Chondrocyte (in vitro differentiated cells): ENCODE measurements at regions not wholly inside any gene's neighbourhood (a gene's known extent, or its start where the extent isn't known, plus 50 kb on each side); places are given as distances from the start of the nearest gene placed in this dataset.

Experiments
- DNase-seq: peaks from one replicate; pipeline ENCODE4 v3.0.0; 2021; ENCODE audit warnings: mixed read lengths, low spot score
- H3K27ac Mint-ChIP-seq: one replicate; pipeline ENCODE4 v1.8.0; 2021; ENCODE audit warnings: mild to moderate bottlenecking, moderate library complexity, mixed read lengths; ENCODE audit not compliant: unreplicated experiment
- H3K27me3 Mint-ChIP-seq: 2 replicates; pipeline ENCODE4 v1.8.0; 2021; ENCODE audit warnings: low read depth, mixed read lengths
- H3K36me3 Mint-ChIP-seq: 2 replicates; pipeline ENCODE4 v1.8.0; 2021; ENCODE audit warnings: low read depth, mixed read lengths
- H3K4me1 Mint-ChIP-seq: 2 replicates; pipeline ENCODE4 v1.8.0; 2021; ENCODE audit warnings: low read depth, mild to moderate bottlenecking, mixed read lengths
- H3K4me3 Mint-ChIP-seq: one replicate; pipeline ENCODE4 v1.8.0; 2021; ENCODE audit warnings: mild to moderate bottlenecking, moderate library complexity, mixed read lengths; ENCODE audit not compliant: unreplicated experiment
- H3K9me3 Mint-ChIP-seq: 2 replicates; pipeline ENCODE4 v1.8.0; 2021; ENCODE audit warnings: low read depth, mixed read lengths
- CTCF ChIP-seq: fragments of 200-600 bp; sonication (generic); IDR thresholded peaks from 2 replicates; pipeline ENCODE4 v1.5.0; 2021; ENCODE audit warnings: antibody characterized with exemption, mild to moderate bottlenecking, moderate library complexity

GRCh38 chr12:94059394-94060368 lies 88.7 kb upstream of the PLXNC1 start:
- H3K27ac Mint-ChIP-seq, result no peak overlapping the region
- H3K4me3 Mint-ChIP-seq, result no peak overlapping the region
- H3K9me3 Mint-ChIP-seq, result peaks cover 4% of the 10 kb centered on the region
- H3K36me3 Mint-ChIP-seq, result no peaks in the 10 kb centered on the region
- DNase-seq, result no peak
- H3K4me1 Mint-ChIP-seq, result peaks cover 24% of the 10 kb centered on the region
- no peak for TF ChIP-seq CTCF
- no peaks in the 10 kb centered on the region for H3K27me3 Mint-ChIP-seq

GRCh38 chr12:94062194-94062593 lies 86.2 kb upstream of the PLXNC1 start:
- Mint-ChIP-seq H3K27ac (no peak overlapping the region), H3K9me3 (peaks cover 9% of the 10 kb centered on the region), H3K4me3 (no peak overlapping the region), H3K4me1 (peaks cover 21% of the 10 kb centered on the region), H3K27me3 (no peaks in the 10 kb centered on the region), H3K36me3 (no peaks in the 10 kb centered on the region)
- no peak for TF ChIP-seq CTCF
- DNase-seq, result no peak

GRCh38 chr12:94062796-94063635 lies 85.4 kb upstream of the PLXNC1 start:
- no peak for TF ChIP-seq CTCF
- DNase-seq, result no peak
- Mint-ChIP-seq H3K36me3 (no peaks in the 10 kb centered on the region), H3K4me1 (peaks cover 14% of the 10 kb centered on the region), H3K27ac (no peak overlapping the region), H3K4me3 (no peak overlapping the region), H3K27me3 (no peaks in the 10 kb centered on the region), H3K9me3 (peaks cover 7% of the 10 kb centered on the region)

- Mint-ChIP-seq H3K27me3 (no peaks in the 10 kb centered on the region), H3K4me1 (peaks cover 14% of the 10 kb centered on the region)
- DNase-seq, result no peak
Observed at GRCh38 chr12:94070520-94070919, 77.9 kb upstream of the PLXNC1 start.

More at GRCh38 chr12:94070520-94070919, 77.9 kb upstream of the PLXNC1 start:
- Mint-ChIP-seq H3K4me3 (no peak overlapping the region), H3K27ac (no peak overlapping the region), H3K36me3 (peaks cover 5% of the 10 kb centered on the region), H3K9me3 (peaks cover 9% of the 10 kb centered on the region)
- no peak for TF ChIP-seq CTCF
